ENCODE measurements at regions not wholly inside any gene's neighbourhood (a gene's known extent, or its start where the extent isn't known, plus 50 kb on each side); places are given as distances from the start of the nearest gene placed in this dataset.

DNA sequence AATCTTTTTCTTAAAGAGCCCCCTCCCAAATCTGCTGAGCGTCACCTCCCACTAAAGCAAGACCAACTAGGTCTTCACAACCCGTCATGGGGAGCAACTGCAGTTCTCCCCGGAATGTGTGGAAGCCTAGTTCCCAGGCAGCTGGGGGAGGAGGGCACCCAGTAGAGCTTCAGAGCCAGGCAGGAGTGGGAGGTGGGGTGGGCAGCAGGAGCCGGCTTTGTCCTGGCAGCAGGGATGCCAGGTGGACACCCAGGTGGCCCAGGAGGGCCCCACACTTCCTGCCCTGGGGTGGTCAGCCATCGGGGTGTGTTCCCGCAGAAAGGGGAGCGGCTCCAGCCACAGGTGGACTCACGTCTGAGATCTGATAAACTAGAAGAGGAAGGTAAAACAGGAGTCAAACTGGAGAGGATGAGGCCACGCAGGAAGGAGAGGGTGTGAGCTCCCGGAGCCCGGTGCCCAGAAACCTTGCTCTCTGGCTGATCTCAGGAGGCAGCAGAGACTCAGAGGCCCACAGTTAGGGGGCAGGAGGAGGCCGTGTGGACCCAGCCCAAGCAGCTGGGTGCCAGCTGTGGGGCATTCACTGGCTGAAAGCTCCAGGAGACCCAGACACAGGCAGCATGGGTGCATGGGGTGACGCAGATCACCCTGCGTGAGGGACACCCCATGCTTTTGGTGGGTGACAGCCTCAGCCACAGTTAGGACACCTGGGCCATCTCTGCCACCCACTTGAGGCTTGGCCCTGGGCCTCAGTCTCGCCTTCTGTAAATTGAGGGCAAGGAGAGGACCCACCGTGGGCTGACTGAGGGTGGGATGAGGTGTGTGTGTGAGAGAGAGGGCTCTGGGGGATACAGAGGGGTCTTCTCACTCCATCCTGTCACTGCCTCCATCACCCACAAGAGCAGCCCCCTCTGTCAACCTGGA is 260.8 kb upstream of the TNRC6C start:
- no peak overlapping the region for H3K4me3 ChIP-seq (ENCODE audit: low read depth, low read length)
- no peak for DNase-seq (ENCODE audit: low read depth)

DNA sequence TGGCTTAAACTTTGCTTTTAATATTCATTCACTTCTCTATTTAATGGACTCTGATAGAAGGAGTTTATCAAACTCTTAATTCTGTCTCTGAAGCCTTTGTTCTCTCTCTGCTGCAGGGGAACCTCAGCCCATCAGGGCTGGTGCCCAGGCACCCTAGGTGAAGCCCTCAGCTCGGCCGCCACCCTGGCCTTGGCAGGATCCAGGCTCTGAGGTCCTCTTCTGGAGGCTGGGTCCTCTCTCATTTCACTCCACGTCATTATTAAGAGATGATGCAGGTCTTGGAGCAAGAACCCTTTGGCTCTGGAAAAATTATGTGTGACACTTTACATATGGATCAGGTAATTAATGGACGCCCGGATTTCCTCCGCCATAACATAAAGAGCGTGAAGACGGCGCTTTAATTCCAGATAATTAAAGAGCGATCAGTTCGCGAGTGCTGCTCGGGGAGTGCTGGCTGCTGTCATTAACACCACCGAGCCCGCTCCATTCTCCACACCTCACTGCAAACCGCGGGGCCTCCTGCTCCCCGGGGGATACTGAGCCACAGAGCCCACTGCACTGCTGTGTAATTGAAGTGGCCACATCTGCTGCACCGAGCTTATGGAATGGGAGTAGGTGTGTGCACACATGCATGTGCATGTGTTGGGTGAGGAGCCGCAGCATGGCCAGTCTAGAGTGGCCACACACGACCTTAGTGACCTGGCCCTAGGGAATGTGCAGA is 259.4 kb upstream of the TNRC6C start:
- no peak for DNase-seq (ENCODE audit: low read depth)
- no peak overlapping the region for H3K4me3 ChIP-seq (ENCODE audit: low read depth, low read length)

DNA sequence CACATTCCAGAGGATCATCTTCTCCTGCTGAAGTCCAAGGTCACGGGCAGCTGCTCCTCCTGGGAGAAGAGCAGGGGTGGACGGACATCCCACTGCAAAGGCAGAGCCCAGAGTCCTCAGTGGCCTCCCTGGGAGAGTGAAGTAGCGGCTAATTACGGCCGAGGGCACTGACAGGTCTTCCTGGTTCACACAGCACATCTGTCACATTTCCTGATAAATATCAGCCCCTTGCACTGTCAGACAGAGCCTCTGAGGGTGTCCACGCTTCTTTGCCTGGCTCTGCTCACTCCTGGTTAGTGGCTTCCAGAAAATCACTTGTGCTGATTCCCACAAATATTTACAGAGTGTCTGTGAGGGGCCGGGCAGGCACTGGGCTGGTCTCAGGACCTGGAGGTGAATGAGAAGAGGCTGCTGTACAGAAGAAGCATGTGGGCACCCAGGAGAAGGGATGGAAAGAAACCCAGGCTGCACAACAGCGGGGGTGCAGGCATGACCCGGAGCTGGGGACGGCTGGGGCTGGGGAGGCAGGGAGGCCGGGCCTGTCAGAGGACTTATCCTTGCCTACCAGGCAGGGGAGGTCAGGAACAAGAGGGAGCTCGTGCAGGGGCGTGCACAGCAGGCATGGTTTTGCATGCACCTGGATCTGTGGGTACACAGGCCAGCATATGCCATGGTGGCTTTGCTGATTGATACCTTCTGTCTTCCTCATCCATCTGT is 258.2 kb upstream of the TNRC6C start:
- no peak for DNase-seq (ENCODE audit: low read depth)
- H3K4me3 ChIP-seq (ENCODE audit: low read depth, low read length), result no peak overlapping the region

DNA sequence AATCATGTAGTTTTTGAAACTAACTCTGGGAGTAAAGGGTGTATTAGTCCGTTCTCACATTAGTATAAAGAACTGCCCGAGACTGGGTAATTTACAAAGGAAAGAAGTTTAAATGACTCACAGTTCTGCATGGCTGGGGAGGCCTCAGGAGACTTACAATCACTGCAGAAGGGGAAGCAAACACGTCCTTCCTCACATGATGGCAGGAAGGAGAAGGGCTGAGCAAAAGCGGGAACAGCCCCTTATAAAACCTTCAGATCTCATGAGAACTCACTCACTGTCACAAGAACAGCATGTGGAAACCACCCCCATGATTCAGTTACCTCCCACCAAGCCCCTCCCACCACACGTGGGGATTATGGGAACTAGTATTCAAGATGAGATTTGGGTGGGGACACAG is 256.5 kb upstream of the TNRC6C start:
- no peak for DNase-seq (ENCODE audit: low read depth)
- no peak overlapping the region for H3K4me3 ChIP-seq (ENCODE audit: low read depth, low read length)

DNA sequence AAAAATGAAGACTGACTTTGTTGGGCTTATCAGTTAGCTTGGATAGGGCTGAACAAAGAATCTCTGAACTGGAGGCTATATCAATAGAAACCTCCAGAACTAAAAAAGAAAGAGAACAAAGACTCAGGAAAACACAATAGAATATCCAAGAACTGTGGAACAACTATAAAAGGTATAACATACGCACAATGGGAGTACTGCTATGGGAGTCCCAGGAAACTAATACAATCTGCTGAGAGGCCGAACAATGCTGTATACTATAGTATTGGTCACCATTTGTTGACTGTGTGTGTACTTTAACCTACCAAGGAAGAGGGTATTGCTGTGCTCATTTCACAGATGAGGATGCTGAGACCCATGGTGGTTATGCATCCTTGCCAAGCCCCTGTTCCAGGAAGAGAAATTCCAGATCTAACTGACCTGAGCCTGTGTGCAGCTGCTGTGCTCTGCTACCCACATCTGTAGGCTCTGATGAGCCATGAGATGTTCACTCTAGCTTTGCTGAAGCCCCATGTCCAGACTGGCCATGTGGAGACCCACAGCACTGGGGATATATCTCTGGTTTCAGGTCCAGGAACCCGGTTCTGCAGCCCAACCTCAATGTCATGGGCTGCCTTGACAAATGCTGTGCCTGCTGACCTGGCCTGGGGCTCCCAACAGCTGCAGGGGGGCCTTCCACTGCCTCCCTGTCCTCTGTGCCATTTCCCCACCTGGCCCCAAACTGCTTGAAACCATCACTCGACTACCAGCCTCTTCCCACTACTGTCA is 254.3 kb upstream of the TNRC6C start:
- no peak for DNase-seq (ENCODE audit: low read depth)
- no peak overlapping the region for H3K4me3 ChIP-seq (ENCODE audit: low read depth, low read length)

DNA sequence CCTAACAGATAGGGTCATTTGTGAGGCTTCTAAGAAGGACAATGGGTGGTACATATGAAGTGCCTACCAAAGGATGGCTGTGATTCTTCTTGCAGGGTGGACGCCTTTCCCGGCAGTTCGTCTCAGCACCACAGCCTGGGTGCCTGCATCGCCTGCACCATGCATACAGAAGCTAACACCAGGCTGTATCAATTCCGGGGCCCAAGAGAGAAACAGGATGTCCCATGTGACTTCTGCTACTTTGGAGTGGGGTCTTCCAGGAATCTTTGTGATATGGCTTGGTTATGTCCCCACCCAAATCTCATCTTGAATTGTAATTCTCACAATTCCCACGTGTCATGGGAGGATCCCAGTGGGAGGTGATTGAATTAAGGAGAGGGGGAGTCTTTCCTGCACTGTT is 251.6 kb upstream of the TNRC6C start:
- DNase-seq (ENCODE audit: low read depth), result no peak
- H3K4me3 ChIP-seq (ENCODE audit: low read depth, low read length), result no peak overlapping the region

DNA sequence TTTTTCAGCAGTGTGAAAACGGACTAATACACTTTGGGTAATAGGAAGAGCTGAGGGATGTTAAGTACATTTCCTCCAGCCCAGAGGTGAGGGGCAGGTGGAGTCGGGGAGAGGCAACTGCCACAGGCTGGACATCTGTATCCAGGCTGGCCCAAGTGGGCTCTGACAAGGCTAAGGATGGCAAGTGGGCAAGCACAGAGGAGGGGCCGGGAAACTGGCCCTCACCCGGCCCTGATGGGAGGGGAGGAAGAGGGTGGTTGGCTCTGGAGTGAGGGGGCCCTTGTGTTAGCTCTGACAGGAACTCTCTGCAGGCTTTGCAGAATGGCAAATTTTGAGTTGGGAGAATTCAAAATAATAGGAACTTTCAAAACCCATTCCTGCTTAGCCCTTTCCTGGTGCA is 251.0 kb upstream of the TNRC6C start:
- DNase-seq (ENCODE audit: low read depth), result no peak
- H3K4me3 ChIP-seq (ENCODE audit: low read depth, low read length), result no peak overlapping the region

DNA sequence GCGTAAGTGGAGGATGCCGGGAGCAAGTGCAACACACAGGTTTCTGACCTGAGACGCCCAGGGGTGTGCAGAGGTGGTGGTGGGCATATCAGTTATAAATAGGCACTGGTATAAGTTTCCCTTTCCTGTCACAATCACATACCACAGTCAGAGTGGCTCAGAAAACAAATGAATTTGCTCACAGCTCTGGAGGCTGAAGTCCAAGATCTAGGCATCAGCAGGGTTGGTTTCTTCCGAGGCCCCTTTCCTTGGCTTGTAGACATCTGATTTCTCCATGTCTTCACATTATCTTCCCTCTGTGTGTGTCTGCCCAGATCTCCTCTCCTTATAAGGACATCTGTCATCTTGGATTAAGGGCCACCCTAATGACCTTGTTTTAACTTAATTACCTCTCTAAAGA is 250.5 kb upstream of the TNRC6C start:
- no peak for DNase-seq (ENCODE audit: low read depth)
- no peak overlapping the region for H3K4me3 ChIP-seq (ENCODE audit: low read depth, low read length)

DNA sequence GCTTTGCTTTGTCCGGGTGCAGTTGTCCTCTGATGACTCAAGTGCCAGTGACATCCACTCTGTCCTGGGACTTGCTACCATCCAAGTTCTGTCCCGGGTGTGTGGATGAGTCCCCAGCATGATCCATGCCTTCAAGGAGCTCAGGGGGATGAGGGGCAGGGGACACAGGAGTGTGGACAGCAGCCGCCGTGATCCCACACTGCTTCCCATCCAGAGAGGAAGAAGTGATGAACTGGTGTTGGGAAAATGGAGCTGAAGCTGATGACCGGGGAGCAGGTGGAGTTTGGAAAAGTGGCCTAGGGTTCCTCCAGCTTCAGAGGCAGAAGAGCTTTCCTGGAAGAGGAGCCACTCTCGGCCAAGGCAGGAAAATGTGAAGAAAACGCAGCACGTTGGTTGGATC is 249.6 kb upstream of the TNRC6C start:
- no peak for DNase-seq (ENCODE audit: low read depth)
- H3K4me3 ChIP-seq (ENCODE audit: low read depth, low read length), result no peak overlapping the region

DNA sequence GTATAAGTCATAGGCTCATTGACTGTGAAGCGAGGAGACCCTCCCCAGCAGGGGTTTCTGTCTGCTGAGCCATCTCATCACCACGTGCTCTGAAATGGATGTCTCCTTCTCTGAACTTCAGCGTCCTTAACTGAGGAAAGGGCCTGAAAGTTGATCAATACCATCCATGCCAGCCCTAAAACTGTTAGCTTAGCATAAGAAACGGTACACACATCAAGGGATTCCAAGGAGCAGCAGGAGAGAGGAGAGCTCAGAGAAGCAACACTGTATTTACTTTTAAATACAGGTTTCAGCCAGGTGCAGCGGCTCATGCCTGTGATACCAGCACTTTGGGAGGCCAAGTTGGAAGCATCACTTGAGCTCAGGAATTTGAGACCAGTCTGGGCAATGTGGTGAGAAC is 248.9 kb upstream of the TNRC6C start:
- no peak for DNase-seq (ENCODE audit: low read depth)
- no peak overlapping the region for H3K4me3 ChIP-seq (ENCODE audit: low read depth, low read length)

DNA sequence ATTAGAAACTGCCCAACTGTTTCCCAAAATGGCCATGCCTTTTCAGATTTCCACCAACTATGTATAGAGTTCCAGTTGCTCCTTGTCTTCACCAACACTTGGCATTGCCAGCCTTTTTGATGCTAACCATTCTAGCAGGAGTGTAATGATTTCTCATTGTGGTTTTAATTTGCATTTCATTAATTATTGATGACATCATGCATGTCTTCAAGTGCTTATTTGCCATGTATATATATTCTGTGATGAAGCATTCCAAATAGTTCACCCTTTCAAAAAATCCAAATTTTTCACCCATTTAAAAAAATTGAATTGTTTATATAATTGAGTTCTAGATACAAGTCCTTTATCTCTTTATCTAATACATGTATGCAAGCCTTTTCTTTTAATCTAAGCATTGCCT is 245.9 kb upstream of the TNRC6C start:
- no peak for DNase-seq (ENCODE audit: low read depth)
- no peak overlapping the region for H3K4me3 ChIP-seq (ENCODE audit: low read depth, low read length)

DNA sequence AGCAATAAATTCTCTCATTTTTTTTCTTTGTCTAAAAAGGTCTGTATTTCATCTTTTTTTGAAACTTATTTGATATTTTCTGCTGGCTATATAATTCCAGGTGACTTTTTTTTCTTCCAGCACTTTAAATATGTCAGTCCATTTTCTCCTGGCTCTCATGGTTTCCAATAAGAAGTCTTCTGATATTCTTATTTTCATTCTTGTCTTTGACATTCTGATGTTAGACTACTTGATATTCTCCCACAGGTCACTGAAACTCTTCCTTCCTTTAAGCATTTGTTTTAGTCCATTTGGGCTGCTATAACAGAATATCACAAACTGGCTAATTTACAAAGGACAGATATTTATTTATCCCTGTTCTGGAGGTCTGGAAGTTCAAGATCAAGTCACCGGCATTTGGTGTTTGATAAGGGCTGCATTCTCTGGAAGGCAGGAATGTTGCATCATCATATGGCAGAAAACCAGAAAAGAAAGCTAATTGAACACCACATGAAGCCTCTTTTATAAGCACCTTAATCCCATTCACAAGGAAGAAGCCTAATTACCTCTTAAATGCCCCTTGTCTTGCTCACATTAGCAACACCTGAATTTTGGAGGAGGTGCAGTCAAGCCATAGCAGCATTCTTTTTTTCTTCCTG is 242.1 kb upstream of the TNRC6C start:
- DNase-seq (ENCODE audit: low read depth), result no peak
- no peak overlapping the region for H3K4me3 ChIP-seq (ENCODE audit: low read depth, low read length)

DNA sequence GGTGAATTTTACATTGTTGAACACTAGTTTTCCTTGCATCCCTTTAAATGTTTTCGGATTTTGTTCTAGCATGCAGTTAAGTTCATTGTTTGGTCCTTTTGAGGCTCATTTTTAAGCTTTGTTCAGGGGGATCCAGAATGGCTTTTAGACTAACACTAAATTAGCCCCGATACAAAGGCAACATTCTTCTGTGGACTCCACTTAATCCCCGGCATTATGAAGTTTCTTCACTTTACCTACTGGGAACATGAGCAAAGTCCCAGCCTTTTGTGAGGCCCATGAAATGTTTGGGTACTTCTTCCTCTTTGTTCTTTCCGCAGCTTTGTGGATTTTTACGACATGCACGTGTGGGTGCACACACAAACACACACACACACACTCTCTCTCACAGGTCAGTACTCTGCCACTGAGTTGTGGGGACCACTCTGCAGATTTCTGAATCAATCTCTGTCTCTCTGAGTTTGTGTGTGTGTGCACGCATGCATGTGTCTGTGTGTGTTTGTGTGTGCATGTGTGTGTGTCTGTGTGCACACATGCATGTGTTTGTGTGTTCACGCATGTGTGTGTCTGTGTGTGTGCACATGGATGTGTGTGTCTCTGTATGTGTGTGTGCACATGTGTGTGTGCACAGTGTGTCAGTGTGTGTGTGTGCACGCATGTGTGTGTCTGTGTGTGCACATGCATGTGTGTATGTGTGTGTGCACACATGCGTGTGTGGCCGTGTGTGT is 240.4 kb upstream of the TNRC6C start:
- DNase-seq (ENCODE audit: low read depth), result no peak
- no peak overlapping the region for H3K4me3 ChIP-seq (ENCODE audit: low read depth, low read length)

DNA sequence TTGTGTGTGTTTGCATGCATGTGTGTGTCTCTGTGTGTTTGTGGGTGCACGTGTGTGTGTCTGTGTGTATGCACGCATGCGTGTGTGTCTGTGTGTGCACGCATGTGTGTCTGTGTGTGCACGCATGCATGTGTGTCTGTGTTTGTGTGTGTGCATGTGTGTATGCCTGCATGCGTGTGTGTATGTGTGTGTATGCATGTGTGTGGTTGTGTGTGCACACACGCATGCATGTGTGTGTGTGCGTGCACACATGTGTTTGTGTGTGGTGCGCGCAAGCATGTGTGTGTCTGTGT is 239.9 kb upstream of the TNRC6C start:
- no peak for DNase-seq (ENCODE audit: low read depth)
- no peak overlapping the region for H3K4me3 ChIP-seq (ENCODE audit: low read depth, low read length)

DNA sequence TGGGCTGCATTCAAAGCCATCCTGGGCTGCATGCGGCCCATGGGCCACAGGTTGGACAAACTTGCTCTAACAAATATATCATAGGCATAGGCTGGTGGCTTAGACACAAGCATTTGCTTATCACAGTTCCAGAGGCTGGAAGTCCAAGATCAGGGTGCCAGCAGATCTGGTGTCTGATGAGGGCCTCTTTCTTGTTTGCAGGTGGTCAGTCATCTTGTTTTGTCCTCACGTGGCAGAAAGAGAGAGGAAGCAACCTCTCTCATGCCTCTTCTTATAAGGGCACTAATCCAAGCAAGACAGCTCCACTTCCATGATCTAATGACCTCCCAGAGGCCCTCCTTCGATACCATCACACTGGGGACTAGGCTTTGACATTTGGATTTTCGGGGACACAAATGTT is 238.7 kb upstream of the TNRC6C start:
- no peak for DNase-seq (ENCODE audit: low read depth)
- H3K4me3 ChIP-seq (ENCODE audit: low read depth, low read length), result no peak overlapping the region

DNA sequence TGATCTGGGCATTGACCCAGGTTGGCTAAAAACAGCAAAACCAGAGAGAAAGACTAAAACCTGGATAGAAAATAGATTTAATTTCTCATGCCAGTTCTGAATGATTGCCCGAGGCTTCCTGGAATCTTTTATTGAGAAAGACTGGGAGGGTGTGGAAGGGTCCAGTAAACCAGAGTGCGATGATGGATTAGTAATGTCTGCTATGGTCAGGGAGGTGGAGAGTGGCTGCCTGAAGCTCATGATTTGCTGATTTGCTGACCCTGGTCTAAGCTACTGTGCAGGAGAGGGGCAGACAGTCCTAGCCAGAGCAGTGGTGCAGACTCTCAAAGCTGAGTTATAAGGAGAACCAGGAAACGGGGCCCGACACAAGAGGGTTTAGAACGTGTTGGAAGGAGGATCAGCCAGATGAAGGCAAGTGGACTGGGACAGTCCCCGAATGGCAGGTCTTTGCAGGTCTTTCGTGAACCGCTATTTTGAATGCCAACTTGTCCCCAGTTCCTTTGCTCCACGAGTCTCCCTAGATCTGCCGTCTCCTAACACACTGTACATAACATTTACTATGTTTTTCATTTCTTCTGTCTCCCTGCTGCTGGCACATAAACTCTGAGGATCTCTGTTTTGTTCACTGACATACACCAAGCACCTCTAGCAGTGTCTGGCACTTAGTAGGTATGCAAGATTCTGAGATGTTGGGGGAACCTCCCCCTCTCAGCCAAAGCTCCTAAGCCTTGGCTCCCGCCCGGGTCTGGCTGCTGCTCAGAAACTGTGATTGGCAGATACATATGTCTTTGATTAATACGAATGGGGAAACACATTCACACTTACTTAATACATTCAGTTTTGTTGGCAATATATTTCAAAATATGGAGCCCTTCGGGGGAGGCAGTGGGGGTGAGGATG is 237.3 kb upstream of the TNRC6C start:
- DNase-seq (ENCODE audit: low read depth), result no peak
- no peak overlapping the region for H3K4me3 ChIP-seq (ENCODE audit: low read depth, low read length)

DNA sequence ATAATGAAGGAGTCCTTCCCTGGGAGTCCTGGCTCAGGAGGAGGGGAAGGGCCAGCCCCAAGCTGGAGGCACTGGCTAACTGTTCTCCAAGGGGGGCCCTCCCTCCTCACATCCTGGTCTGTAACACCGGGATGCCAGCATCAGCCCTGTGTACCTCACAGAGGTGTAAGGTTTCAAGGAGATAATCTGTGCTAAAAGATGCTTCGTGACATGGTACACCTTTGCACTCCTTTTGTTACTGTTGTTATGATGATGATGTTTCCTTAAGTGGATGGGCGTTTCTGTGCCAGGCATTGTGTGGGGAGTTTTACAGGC is 236.7 kb upstream of the TNRC6C start:
- no peak for DNase-seq (ENCODE audit: low read depth)

DNA sequence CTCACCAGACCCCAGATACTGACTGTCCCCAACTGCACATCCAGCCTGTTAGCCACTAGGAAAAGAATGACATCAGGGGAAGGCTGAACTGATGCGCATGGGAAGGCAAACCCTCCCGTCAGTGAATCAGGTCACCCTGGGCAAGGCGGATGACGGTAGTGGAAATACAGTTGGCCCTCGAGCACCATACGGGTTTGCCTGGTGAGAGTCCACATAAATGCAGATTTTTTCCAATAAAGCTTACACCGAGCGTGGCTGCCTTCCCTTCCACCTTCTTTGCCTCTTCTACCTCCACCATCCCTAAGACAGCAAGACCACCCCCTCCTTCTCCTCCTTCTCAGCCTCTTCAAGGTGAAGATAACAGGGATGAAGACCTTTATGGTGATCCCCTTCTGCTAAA is 236.1 kb upstream of the TNRC6C start:
- H3K4me3 ChIP-seq (ENCODE audit: low read depth, low read length), result no peak overlapping the region
- no peak for DNase-seq (ENCODE audit: low read depth)

More for the DNA sequence above, 236.7 kb upstream of the TNRC6C start:
- H3K4me3 ChIP-seq (ENCODE audit: low read depth, low read length), result no peak overlapping the region

All from skeletal muscle cell (primary cell).